ENCODE measurements at regions not wholly inside any gene's neighbourhood (a gene's known extent, or its start where the extent isn't known, plus 50 kb on each side); places are given as distances from the start of the nearest gene placed in this dataset.

DNA sequence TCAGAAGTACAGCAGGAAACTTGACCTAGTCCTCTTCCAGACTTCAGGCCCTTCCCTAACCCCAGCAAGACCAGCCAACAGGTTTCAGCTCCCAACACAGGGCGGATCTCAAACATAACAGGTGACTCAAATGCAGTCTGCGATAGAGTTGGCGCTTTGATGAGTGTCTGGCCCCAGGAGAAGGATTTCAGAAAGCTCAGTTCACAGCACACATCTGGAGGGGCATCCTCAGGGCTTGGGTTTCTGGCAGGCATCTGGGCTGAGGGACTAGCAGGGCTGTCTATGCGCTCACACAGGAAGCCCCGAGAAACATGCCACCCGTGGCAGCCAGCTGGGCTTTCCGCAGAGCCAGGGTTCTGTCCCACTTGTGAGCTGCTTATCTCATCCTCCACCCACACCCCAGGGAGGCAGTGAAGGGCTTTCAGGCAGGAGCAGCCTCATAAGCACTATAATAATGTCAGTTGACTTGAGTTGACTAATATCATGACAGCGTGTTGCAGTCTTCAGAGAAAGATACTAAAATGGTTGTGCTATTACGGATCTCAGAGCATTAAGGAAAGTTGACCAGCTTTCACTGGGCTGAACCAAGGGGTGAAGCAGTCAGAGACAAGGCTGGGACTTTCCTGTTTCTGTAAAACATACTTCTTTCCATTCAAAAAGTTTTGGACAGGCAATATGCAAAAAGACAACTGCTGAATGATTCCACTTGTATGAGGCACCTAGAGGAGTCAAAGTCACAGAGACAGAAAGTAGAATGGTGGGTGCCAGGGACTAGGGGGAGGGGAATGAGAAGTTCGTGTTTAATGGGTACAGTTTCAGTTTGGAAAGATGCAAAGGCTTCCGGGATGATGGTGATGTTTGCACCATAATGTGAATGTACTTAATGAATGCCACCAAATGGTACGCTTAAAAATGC is 233.0 kb upstream of the IRF2BP2 start:
- intact Hi-C loops (cut with micrococcal nuclease) = no loop called here
- H3K9ac ChIP-seq (ENCODE audit: low read length) = no peak overlapping the region

More for the DNA sequence above, 233.0 kb upstream of the IRF2BP2 start:
- no peak overlapping the region for H3K4me2 ChIP-seq (ENCODE audit: low read length)
- ChIA-PET CTCF (no interaction called here), RAD21 (ENCODE audit: low non-redundant PET in 1 of 2, low total read pairs in 2 of 2, uncharacterized antibody in 2 of 2, unreplicated experiment in 2 of 2) (no interaction called here), POLR2A (no interaction called here)
- H3K36me3 ChIP-seq (ENCODE audit: control insufficient read depth in 1 of 2, insufficient read depth in 2 of 2, low read length in 2 of 2) = no peaks in the 10 kb centered on the region
- ATAC-seq (no peak), DNase-seq (ENCODE audit: low read depth, low spot score) (no peak)
- H3K9me3 ChIP-seq (ENCODE audit: control insufficient read depth in 1 of 2, insufficient read depth in 1 of 2, low read depth in 1 of 2, low read length in 2 of 2) = no peaks in the 10 kb centered on the region
- no peak overlapping the region for H3K27ac ChIP-seq (ENCODE audit: low read depth, low read length)
- H3K4me3 ChIP-seq (replicated peaks in 1 of 2; ENCODE audit: low read depth in 1 of 2, low read length in 2 of 2) = no peak overlapping the region
- H3K9me2 ChIP-seq (ENCODE audit: insufficient read depth) = no peaks in the 10 kb centered on the region
- no peak for TF ChIP-seq EZH2 (IDR thresholded peaks at IDR 0.05)
- TF ChIP-seq, protein P1, sequence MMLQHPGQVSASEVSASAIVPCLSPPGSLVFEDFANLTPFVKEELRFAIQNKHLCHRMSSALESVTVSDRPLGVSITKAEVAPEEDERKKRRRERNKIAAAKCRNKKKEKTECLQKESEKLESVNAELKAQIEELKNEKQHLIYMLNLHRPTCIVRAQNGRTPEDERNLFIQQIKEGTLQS (IDR thresholded peaks at IDR 0.05) = no peak
- TF ChIP-seq, protein P2, sequence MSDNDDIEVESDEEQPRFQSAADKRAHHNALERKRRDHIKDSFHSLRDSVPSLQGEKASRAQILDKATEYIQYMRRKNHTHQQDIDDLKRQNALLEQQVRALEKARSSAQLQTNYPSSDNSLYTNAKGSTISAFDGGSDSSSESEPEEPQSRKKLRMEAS (IDR thresholded peaks at IDR 0.05) = no peak
- TF ChIP-seq, protein P3, sequence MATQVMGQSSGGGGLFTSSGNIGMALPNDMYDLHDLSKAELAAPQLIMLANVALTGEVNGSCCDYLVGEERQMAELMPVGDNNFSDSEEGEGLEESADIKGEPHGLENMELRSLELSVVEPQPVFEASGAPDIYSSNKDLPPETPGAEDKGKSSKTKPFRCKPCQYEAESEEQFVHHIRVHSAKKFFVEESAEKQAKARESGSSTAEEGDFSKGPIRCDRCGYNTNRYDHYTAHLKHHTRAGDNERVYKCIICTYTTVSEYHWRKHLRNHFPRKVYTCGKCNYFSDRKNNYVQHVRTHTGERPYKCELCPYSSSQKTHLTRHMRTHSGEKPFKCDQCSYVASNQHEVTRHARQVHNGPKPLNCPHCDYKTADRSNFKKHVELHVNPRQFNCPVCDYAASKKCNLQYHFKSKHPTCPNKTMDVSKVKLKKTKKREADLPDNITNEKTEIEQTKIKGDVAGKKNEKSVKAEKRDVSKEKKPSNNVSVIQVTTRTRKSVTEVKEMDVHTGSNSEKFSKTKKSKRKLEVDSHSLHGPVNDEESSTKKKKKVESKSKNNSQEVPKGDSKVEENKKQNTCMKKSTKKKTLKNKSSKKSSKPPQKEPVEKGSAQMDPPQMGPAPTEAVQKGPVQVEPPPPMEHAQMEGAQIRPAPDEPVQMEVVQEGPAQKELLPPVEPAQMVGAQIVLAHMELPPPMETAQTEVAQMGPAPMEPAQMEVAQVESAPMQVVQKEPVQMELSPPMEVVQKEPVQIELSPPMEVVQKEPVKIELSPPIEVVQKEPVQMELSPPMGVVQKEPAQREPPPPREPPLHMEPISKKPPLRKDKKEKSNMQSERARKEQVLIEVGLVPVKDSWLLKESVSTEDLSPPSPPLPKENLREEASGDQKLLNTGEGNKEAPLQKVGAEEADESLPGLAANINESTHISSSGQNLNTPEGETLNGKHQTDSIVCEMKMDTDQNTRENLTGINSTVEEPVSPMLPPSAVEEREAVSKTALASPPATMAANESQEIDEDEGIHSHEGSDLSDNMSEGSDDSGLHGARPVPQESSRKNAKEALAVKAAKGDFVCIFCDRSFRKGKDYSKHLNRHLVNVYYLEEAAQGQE (IDR thresholded peaks at IDR 0.05; ENCODE audit: low read depth) = no peak
- TF ChIP-seq CBX3 (IDR thresholded peaks at IDR 0.05; ENCODE audit: low read depth) = no peak
- TF ChIP-seq EZH2phosphoT487 (IDR thresholded peaks at IDR 0.05; ENCODE audit: borderline replicate concordance) = no peak
- TF ChIP-seq SP1 (IDR thresholded peaks at IDR 0.05; ENCODE audit: low read depth) = no peak
- no peak for TF ChIP-seq ELF1 (IDR thresholded peaks at IDR 0.05; ENCODE audit: borderline replicate concordance, low read depth)
- no peak for TF ChIP-seq POLR2AphosphoS5 (IDR thresholded peaks at IDR 0.05; ENCODE audit: low read depth, low read length)
- TF ChIP-seq YY1 (IDR thresholded peaks at IDR 0.05; ENCODE audit: extremely low read depth, insufficient replicate concordance, low read depth, low read length) = no peak
- TF ChIP-seq SRF (IDR thresholded peaks at IDR 0.05; ENCODE audit: low read depth) = no peak
- TF ChIP-seq, protein P4, sequence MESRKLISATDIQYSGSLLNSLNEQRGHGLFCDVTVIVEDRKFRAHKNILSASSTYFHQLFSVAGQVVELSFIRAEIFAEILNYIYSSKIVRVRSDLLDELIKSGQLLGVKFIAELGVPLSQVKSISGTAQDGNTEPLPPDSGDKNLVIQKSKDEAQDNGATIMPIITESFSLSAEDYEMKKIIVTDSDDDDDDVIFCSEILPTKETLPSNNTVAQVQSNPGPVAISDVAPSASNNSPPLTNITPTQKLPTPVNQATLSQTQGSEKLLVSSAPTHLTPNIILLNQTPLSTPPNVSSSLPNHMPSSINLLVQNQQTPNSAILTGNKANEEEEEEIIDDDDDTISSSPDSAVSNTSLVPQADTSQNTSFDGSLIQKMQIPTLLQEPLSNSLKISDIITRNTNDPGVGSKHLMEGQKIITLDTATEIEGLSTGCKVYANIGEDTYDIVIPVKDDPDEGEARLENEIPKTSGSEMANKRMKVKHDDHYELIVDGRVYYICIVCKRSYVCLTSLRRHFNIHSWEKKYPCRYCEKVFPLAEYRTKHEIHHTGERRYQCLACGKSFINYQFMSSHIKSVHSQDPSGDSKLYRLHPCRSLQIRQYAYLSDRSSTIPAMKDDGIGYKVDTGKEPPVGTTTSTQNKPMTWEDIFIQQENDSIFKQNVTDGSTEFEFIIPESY (IDR thresholded peaks at IDR 0.05; ENCODE audit: extremely low read depth, insufficient replicate concordance, low read length) = no peak
- TF ChIP-seq ZFX (IDR thresholded peaks at IDR 0.05) = no peak
- no peak for TF ChIP-seq JUND (IDR thresholded peaks at IDR 0.05)
- TF ChIP-seq, protein P5, sequence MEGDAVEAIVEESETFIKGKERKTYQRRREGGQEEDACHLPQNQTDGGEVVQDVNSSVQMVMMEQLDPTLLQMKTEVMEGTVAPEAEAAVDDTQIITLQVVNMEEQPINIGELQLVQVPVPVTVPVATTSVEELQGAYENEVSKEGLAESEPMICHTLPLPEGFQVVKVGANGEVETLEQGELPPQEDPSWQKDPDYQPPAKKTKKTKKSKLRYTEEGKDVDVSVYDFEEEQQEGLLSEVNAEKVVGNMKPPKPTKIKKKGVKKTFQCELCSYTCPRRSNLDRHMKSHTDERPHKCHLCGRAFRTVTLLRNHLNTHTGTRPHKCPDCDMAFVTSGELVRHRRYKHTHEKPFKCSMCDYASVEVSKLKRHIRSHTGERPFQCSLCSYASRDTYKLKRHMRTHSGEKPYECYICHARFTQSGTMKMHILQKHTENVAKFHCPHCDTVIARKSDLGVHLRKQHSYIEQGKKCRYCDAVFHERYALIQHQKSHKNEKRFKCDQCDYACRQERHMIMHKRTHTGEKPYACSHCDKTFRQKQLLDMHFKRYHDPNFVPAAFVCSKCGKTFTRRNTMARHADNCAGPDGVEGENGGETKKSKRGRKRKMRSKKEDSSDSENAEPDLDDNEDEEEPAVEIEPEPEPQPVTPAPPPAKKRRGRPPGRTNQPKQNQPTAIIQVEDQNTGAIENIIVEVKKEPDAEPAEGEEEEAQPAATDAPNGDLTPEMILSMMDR (IDR thresholded peaks at IDR 0.05 in 2 of 3, conservative IDR thresholded peaks at IDR 0.05 in 1 of 3; ENCODE audit: borderline replicate concordance in 1 of 3, insufficient read depth in 1 of 3, low read depth in 2 of 3, low read length in 2 of 3) = no peak
- TF ChIP-seq POLR2A (IDR thresholded peaks at IDR 0.05; ENCODE audit: borderline replicate concordance, extremely low read depth, insufficient read depth, insufficient read length) = no peak
- TF ChIP-seq FOSL1 (IDR thresholded peaks at IDR 0.05; ENCODE audit: low read depth) = no peak
- peaks cover 4% of the 10 kb centered on the region; the same call in 1 of the 2 replicates for H3K27me3 ChIP-seq (ENCODE audit: insufficient read depth, low read length)
- no TSS peak for BruUV-seq (replicated peaks)
- H2AFZ ChIP-seq (ENCODE audit: low read depth, low read length, poor library complexity, severe bottlenecking) = no peak overlapping the region
- H4K20me1 ChIP-seq (ENCODE audit: insufficient read depth) = no peaks in the 10 kb centered on the region
- peaks cover 0 to 13% of the 10 kb centered on the region in 2 experiments; a peak in 2 of 4 replicates for H3K4me1 ChIP-seq (ENCODE audit: control insufficient read depth in 1 of 2, insufficient read depth in 2 of 2, low read length in 2 of 2)
- no peaks in the 10 kb centered on the region for H3K79me2 ChIP-seq (ENCODE audit: insufficient read depth, low read length)
